IMR-90 (cell line): ENCODE measurements at regions not wholly inside any gene's neighbourhood (a gene's known extent, or its start where the extent isn't known, plus 50 kb on each side); places are given as distances from the start of the nearest gene placed in this dataset.

Source experiments
- ATAC-seq: fragments of 200-7000 bp; cut with Tn5 transposase; 2 replicates; pipeline ENCODE4 v1.9.1; 2020; ENCODE audit warnings: low read depth, mild to moderate bottlenecking, moderate library complexity
- BruUV-seq: library from RNA; stranded (reverse); fragments of 400-500 nt; replicated peaks from 2 replicates; lab custom pipeline; 2021; lab: Mats Ljungman, UMichigan
- CTCF ChIA-PET: fragments of 300-600 bp; formaldehyde crosslinking; extraction: SDS; loops from one replicate; lab custom pipeline; 2021; ENCODE audit warnings: antibody characterized with exemption; lab: Yijun Ruan, JAX
- POLR2A ChIA-PET: fragments of 300-600 bp; sonication (Branson Sonifier 250); formaldehyde crosslinking; loops from one replicate; lab custom pipeline; 2022; ENCODE audit warnings: antibody characterized with exemption; ENCODE audit not compliant: unreplicated experiment; lab: Charles Lee
- DNase-seq: peaks from one replicate; pipeline ENCODE4 v3.0.0; 2013
- H2AFZ ChIP-seq: replicated peaks from 2 replicates; pipeline ENCODE3; 2013; ENCODE audit warnings: low read length, mild to moderate bottlenecking; ENCODE audit not compliant: poor library complexity
- H2AK5ac ChIP-seq: 2 replicates; pipeline ENCODE4 v1.6.1; 2013; ENCODE audit warnings: low read depth, low read length, inconsistent platforms
- H2AK9ac ChIP-seq: replicated peaks from 2 replicates; pipeline ENCODE3; 2013; ENCODE audit warnings: mild to moderate bottlenecking, low read depth, low read length, moderate library complexity; ENCODE audit not compliant: poor library complexity
- H2BK120ac ChIP-seq: 2 replicates; pipeline ENCODE4 v1.6.1; 2013; ENCODE audit warnings: low read depth, low read length, inconsistent platforms
- H2BK15ac ChIP-seq: 3 replicates; pipeline ENCODE4 v1.6.1; 2013; ENCODE audit warnings: low read depth, low read length, inconsistent platforms
- H2BK20ac ChIP-seq: 2 replicates; pipeline ENCODE4 v1.6.1; 2013; ENCODE audit warnings: low read depth, mild to moderate bottlenecking, inconsistent platforms, low read length, moderate library complexity
- H2BK5ac ChIP-seq: 2 replicates; pipeline ENCODE4 v1.6.1; 2013; ENCODE audit warnings: mild to moderate bottlenecking, low read depth, low read length, inconsistent platforms; ENCODE audit not compliant: poor library complexity, severe bottlenecking
- H3K14ac ChIP-seq: replicated peaks from 2 replicates; pipeline ENCODE4 v1.6.1; 2013; ENCODE audit warnings: low read depth, low read length, inconsistent platforms
- H3K18ac ChIP-seq: 2 replicates; pipeline ENCODE4 v1.6.1; 2013; ENCODE audit warnings: low read depth, low read length, control low read depth
- H3K23ac ChIP-seq: 2 replicates; pipeline ENCODE4 v1.6.1; 2013; ENCODE audit warnings: low read depth, low read length, inconsistent platforms
- H3K27ac ChIP-seq: 2 replicates; pipeline ENCODE4 v1.5.1; 2013; ENCODE audit warnings: mild to moderate bottlenecking, control low read depth, low read length; ENCODE audit not compliant: insufficient read depth
- H3K27me3 ChIP-seq: 2 replicates; pipeline ENCODE4 v1.6.1; 2013; ENCODE audit warnings: low read length; ENCODE audit not compliant: control insufficient read depth, insufficient read depth
- H3K36me3 ChIP-seq: 2 replicates; pipeline ENCODE4 v1.6.1; 2013; ENCODE audit warnings: low read length, mixed read lengths; ENCODE audit not compliant: control insufficient read depth, insufficient read depth
- H3K4ac ChIP-seq: 2 replicates; pipeline ENCODE4 v1.6.1; 2013; ENCODE audit warnings: low read depth, low read length, inconsistent platforms
- H3K4me1 ChIP-seq: 2 replicates; pipeline ENCODE4 v1.6.1; 2013; ENCODE audit warnings: low read length, mixed read lengths; ENCODE audit not compliant: control insufficient read depth, insufficient read depth
- H3K4me2 ChIP-seq: 2 replicates; pipeline ENCODE4 v1.6.1; 2013; ENCODE audit warnings: low read depth, mild to moderate bottlenecking, control low read depth, low read length, moderate library complexity
- H3K4me3 ChIP-seq: 2 replicates; pipeline ENCODE4 v1.5.1; 2013; ENCODE audit warnings: low read depth, mild to moderate bottlenecking, control low read depth, low read length, moderate library complexity; ENCODE audit not compliant: insufficient read depth
- H3K56ac ChIP-seq: 2 replicates; pipeline ENCODE4 v1.6.1; 2013; ENCODE audit warnings: low read length, inconsistent platforms; ENCODE audit not compliant: insufficient read depth; ENCODE audit errors: extremely low read depth
- H3K79me1 ChIP-seq, 2 experiments: 2 replicates each; pipeline ENCODE4 v1.6.1; 2013; ENCODE audit warnings: low read length in 2 of 2, inconsistent platforms in 1 of 2, low read depth in 1 of 2
- H3K9ac ChIP-seq: 2 replicates; pipeline ENCODE4 v1.6.1; 2013; ENCODE audit warnings: low read depth, low read length, control low read depth
- H3K9me1 ChIP-seq: 2 replicates; pipeline ENCODE4 v1.6.1; 2013; ENCODE audit warnings: low read length, inconsistent platforms; ENCODE audit not compliant: insufficient read depth
- H3K9me3 ChIP-seq: 2 replicates; pipeline ENCODE4 v1.6.1; 2013; ENCODE audit warnings: low read length; ENCODE audit not compliant: control insufficient read depth, insufficient read depth
- H4K20me1 ChIP-seq: 2 replicates; pipeline ENCODE4 v1.6.1; 2013; ENCODE audit warnings: low read length, inconsistent platforms; ENCODE audit not compliant: insufficient read depth
- H4K5ac ChIP-seq: 2 replicates; pipeline ENCODE4 v1.6.1; 2013; ENCODE audit warnings: mild to moderate bottlenecking, low read depth, low read length, control low read depth
- H4K8ac ChIP-seq, 2 experiments: 2 replicates each; pipeline ENCODE4 v1.6.1; 2013; ENCODE audit warnings: low read depth in 2 of 2, low read length in 2 of 2, control low read depth in 1 of 2, inconsistent platforms in 1 of 2
- H4K91ac ChIP-seq: 2 replicates; pipeline ENCODE4 v1.6.1; 2013; ENCODE audit warnings: low read depth, low read length, inconsistent platforms; ENCODE audit not compliant: insufficient read depth
- BHLHE40 ChIP-seq: fragments of 150-350 bp; IDR thresholded peaks from 2 replicates; pipeline ENCODE4 v1.6.1; 2016; ENCODE audit warnings: mild to moderate bottlenecking, low read depth, low read length
- CEBPB ChIP-seq: IDR thresholded peaks from 2 replicates; pipeline ENCODE4 v1.6.1; 2012; ENCODE audit warnings: low read depth, low read length, improper control_type of control experiment
- CHD1 ChIP-seq: IDR thresholded peaks from 2 replicates; pipeline ENCODE4 v1.6.1; 2012; ENCODE audit warnings: low read depth, low read length, improper control_type of control experiment
- MAFK ChIP-seq: IDR thresholded peaks from 2 replicates; pipeline ENCODE4 v1.6.1; 2012; ENCODE audit warnings: low read depth, low read length, improper control_type of control experiment
- MXI1 ChIP-seq: IDR thresholded peaks from 2 replicates; pipeline ENCODE4 v1.6.1; 2012; ENCODE audit warnings: low read depth, mild to moderate bottlenecking, low read length, moderate library complexity, borderline replicate concordance
- NFE2L2 ChIP-seq: fragments of 150-350 bp; IDR thresholded peaks from 2 replicates; pipeline ENCODE4 v1.6.1; 2016; ENCODE audit warnings: low read depth, mild to moderate bottlenecking, low read length
- RCOR1 ChIP-seq: IDR thresholded peaks from 2 replicates; pipeline ENCODE4 v1.6.1; 2012; ENCODE audit warnings: mild to moderate bottlenecking, low read length, improper control_type of control experiment; ENCODE audit not compliant: insufficient replicate concordance
- RFX5 ChIP-seq: IDR thresholded peaks from 2 replicates; pipeline ENCODE4 v1.8.0; 2012; ENCODE audit warnings: low read depth, mild to moderate bottlenecking, low read length, moderate library complexity
- WGBS, 2 experiments: methylation state at CpG; one replicate each; pipeline versions ENCODE4 v1.1.5 to v1.1.7; 2013; ENCODE audit warnings: missing lambda C conversion rate in 2 of 2; ENCODE audit not compliant: insufficient read length in 1 of 2; ENCODE audit errors: extremely low coverage in 2 of 2; 5-methylcytosine and 5-hydroxymethylcytosine counted together
- dilution Hi-C: fragments of 300-500 bp; cut with HindIII; formaldehyde crosslinking; loops from one replicate; pipeline ENCODE4 v1.14.3; 2018; ENCODE audit warnings: low sequenced_read_pairs; ENCODE audit not compliant: unreplicated experiment
- in situ Hi-C: fragments of 300-500 bp; cut with MboI; formaldehyde crosslinking; loops from 3 replicates; pipeline ENCODE4 v1.14.3; 2019; ENCODE audit warnings: low sequenced_read_pairs, inconsistent platforms, mixed read lengths
- intact Hi-C: fragments of 100-400 bp; cut with micrococcal nuclease; formaldehyde crosslinking; loops from 2 replicates; pipeline ENCODE4 v1.10.0; 2022
- TF ChIP-seq, protein P1 (sequence below): conservative IDR thresholded peaks from 2 replicates; pipeline ENCODE4 v1.5.1; 2012; ENCODE audit warnings: mild to moderate bottlenecking, low read depth, low read length, improper control_type of control experiment

DNA sequence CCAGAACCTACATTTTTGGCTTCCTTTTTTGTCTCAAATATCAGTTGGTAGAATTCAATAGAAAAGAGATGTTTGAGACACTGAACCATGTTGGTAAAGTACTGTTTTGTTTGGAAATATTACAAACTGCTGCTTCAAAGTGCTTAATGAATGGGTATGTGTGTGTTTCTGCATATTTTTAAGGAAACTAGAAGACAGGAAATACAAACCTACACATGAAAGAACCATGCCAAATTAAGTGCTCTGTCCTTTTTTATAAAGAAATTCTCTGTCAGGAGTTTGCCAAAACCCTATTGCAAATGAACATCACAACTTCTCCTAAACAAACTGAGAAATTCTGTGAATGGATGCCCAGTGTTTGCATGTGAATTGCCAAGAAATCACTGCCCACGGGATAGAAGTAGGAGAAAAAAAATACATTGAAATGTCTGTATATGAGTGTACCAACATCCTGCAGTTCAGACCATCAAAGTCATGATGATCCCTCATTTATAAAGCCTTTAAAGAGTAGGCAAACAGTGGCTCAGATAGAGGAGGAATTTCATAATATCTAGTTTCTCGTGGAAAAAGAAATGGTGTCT, 69.6 kb upstream of the RND3 start:
- Histone ChIP-seq H2BK15ac (no peak overlapping the region), H3K4me1 (peaks cover 9% of the 10 kb centered on the region), H3K9me1 (no peaks in the 10 kb centered on the region), H3K79me1 (no peaks in the 10 kb centered on the region), H3K56ac (no peak overlapping the region), H4K91ac (peak overlapping the region; percentile 23; the same call in 1 of the 2 replicates), H3K4me3 (no peak overlapping the region), H4K20me1 (no peaks in the 10 kb centered on the region), H3K23ac (peak overlapping the region; percentile 39), H3K4ac (no peak overlapping the region; the same call in 1 of the 2 replicates), H2BK5ac (no peak overlapping the region), H3K36me3 (no peaks in the 10 kb centered on the region), H4K8ac (no peak overlapping the region; a peak in 1 of 4 replicates), H2AK5ac (no peak overlapping the region), H3K4me2 (peak overlapping the region; percentile 83), H2BK120ac (no peak overlapping the region), H3K9ac (no peak overlapping the region; the same call in 1 of the 2 replicates), H2BK20ac (peak overlapping the region; percentile 38; the same call in 1 of the 2 replicates), H3K18ac (peak overlapping the region; percentile 86), H3K14ac (no peak overlapping the region), H2AFZ (no peak overlapping the region), H3K9me3 (no peaks in the 10 kb centered on the region), H3K27ac (no peak overlapping the region), H4K5ac (peak overlapping the region; percentile 70; the same call in 1 of the 2 replicates), H2AK9ac (no peak overlapping the region), H3K27me3 (no peaks in the 10 kb centered on the region)
- BruUV-seq: no TSS peak
- DNase-seq (no peak), ATAC-seq (peak; percentile 22)
- dilution Hi-C loops: no loop called here
- WGBS, 2 experiments: no CpG with 5 or more reads among the region's 2 CpGs
- intact Hi-C loops: no loop called here
- ChIA-PET POLR2A (no interaction called here), CTCF (interaction anchor here (1.2 kb wide), 1 partner anchor 20 kb away, joined by 3 read pairs; no protein-coding TSS in a partner anchor)
- TF ChIP-seq CHD1: no peak
- TF ChIP-seq MXI1: no peak
- TF ChIP-seq NFE2L2: no peak
- no peak for TF ChIP-seq RCOR1
- TF ChIP-seq RFX5: no peak
- TF ChIP-seq BHLHE40: no peak
- TF ChIP-seq, protein P1, sequence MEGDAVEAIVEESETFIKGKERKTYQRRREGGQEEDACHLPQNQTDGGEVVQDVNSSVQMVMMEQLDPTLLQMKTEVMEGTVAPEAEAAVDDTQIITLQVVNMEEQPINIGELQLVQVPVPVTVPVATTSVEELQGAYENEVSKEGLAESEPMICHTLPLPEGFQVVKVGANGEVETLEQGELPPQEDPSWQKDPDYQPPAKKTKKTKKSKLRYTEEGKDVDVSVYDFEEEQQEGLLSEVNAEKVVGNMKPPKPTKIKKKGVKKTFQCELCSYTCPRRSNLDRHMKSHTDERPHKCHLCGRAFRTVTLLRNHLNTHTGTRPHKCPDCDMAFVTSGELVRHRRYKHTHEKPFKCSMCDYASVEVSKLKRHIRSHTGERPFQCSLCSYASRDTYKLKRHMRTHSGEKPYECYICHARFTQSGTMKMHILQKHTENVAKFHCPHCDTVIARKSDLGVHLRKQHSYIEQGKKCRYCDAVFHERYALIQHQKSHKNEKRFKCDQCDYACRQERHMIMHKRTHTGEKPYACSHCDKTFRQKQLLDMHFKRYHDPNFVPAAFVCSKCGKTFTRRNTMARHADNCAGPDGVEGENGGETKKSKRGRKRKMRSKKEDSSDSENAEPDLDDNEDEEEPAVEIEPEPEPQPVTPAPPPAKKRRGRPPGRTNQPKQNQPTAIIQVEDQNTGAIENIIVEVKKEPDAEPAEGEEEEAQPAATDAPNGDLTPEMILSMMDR: no peak
- TF ChIP-seq CEBPB: no peak
- TF ChIP-seq MAFK: no peak
- in situ Hi-C loops: no loop called here
